NCI-H524 (cell line): ENCODE measurements at regions not wholly inside any gene's neighbourhood (a gene's known extent, or its start where the extent isn't known, plus 50 kb on each side); places are given as distances from the start of the nearest gene placed in this dataset.

Experiments used
- DNase-seq, 2 experiments: peaks; one replicate each; lab custom pipeline; 2025; lab: John Stamatoyannopoulos, UW

DNA sequence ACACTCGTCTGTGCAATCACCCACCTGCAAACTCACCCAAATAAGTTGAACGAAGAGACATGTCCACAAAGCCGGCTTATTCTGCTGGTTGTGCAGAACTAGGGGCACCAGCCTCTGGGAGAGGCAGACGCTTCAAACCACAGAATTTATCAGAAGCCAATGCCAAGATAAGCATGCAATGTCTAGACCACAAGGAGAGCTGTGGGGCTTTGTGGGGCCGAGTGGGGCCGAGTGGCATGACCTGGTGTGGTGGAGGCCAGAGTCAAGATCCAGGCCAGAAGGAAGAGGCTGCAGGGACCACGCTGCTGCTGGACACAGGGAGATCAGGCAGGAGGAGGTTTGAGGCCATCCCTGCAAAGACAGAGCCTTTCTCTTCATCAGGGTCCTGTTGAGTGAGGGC, 259.0 kb downstream of the IRX2 start:
- DNase-seq, result no peak

DNA sequence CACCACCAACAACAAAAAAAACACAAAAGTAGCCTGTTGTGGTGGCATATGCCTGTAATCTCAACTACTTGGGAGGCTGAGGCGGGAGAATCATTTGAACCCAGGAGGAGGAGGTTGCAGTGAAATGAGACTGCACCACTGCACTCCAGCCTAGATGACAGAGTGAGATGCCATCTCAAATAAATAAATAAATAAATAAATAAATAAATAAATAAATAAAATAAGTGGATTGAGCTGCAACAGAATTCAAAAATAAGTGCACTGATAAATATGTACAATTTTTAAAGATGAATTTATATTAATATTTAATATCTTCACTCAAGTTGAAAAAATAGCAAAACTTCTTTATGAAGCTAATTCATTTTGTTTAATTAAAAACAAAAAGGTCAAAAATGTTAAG, 259.6 kb downstream of the IRX2 start:
- DNase-seq, result no peak

DNA sequence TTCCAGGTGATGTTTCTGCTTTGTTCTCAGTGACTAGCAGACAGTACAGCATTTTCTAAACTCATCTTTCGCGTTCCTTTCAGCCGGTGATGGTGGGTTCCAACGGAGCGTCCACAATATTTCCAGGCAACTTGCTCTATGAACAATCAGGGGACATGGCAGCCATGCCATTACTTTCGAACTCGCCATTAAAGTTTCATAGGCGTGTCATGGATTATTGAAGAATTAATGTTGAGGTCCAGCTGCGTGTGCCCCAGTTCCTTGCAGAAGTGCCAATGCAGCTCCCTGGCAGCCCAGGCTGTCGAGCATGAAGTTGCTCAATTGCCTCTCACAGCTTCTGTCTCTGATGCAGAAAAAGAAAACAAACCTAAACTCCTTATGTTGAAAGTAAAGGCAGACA, 262.2 kb downstream of the IRX2 start:
- no peak for DNase-seq

DNA sequence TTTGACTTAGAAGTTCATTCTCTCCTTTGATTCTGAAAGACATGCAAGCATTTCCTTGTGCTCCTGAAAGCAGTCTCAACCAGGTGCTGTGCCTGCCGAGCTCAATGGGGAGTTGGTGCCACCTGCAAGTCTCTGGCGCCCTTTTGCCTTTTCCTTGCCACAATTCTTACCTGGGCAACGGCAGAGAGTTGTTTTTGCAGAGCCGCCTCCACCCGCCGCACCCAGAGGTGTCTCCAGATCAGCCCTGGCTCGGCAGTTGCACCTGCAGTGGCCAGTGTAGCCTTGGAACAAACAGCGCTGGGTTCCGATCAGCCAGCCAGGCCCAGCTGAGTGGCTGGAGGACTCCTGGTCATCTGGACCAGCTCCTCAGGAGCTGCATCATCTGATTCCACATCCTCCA, 262.9 kb downstream of the IRX2 start:
- no peak for DNase-seq

DNA sequence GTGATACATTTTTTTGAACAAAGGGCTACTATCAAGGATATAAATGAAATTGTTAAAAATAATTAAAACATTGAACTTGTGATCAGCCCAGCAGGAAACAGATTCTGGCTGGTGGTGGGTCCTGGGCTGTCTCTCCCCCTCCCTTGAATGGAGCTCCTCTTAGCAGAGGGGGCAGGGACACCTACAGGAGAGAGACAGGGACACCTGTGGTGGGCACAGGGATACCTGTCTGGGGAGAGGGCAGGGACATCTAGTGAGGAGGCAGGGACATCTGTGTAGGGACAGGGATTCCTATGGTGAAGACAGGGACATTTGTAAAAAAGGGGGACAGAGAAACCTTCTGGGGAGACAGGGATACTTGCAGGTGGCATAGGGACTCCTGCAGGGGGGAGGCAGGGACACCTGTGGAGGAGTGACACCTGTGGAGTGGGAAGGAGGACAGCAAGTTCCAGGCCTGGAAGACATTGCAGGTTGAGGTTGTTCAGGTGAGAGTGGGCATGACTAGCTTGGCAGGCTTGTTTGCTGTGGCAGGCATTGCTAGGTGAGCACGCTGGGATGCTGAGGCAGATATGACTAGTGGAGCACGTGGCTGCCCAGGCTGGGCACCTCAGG, 264.2 kb downstream of the IRX2 start:
- DNase-seq, result no peak

DNA sequence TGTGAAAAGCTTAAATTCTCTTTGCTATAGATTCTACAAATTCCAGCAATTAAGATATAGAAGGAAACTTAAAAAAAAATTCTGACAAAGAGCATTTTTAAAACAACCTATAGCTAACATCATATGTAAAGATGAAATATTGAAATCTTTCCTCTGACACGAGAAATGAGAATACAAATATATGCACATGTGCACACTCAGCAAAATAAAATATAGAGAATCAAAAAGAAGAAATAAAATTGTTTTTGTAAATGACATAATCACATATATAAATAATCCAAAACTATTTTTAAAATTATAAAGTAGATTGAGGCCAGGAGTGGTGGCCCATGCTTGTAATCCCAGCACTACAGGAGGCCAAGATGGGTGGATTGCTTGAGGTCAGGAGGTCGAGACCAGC, 265.1 kb downstream of the IRX2 start:
- no peak for DNase-seq

DNA sequence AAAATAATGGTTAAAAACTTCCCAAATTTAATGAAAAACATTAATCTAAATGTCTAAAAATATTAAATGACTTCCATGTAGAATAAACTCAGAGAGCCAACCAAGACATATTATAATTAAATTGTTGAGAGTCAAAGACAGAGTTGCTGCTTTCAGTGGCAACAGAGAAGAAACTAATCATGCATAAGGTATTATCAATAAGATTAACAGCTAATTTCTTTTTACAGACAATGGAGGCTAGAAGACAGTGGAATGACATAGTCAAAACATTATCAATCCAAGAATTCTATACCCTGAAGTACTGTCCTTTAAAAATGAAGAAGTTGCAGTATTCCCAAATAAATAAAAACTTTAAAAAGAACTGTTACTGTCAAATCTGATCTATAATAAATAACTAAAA, 268.7 kb downstream of the IRX2 start:
- no peak for DNase-seq

DNA sequence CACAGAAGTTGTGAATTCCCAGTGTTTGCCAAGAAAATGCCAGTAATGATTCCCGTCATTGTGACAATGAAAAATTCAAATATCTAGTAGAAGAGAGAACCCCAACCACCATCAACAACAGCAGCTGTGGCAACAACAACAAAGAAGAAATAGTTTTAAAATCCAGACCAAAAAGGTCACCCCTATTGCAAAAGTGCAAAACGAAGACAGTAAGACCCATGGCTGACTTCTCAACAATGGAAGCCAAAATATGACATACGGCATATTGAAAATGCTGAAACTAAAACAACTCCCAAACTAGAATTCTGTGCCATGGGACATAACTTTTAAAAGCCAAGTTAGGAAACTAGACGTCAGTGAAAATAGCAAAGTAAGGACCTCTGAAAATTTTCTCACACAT, 270.6 kb downstream of the IRX2 start:
- DNase-seq, result no peak

DNA sequence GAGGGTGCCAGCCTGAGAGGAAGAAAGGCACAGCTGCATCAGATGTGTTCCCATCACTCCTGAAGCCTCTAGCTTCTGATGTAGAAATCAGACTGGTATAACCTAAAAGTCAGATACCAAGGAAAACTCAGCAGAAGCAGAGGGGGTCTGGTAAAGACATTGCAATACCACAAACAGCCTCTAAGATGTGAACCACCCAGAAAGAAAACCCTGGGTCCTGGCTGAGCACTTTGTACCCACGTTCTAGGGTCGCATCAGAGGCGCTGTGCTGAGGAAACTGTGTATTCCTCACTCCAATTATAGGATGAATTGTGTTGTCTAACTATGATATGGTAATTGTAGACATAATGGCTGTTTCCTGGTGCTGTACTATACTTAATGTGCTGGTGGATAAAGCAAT, 275.6 kb downstream of the IRX2 start:
- no peak for DNase-seq

DNA sequence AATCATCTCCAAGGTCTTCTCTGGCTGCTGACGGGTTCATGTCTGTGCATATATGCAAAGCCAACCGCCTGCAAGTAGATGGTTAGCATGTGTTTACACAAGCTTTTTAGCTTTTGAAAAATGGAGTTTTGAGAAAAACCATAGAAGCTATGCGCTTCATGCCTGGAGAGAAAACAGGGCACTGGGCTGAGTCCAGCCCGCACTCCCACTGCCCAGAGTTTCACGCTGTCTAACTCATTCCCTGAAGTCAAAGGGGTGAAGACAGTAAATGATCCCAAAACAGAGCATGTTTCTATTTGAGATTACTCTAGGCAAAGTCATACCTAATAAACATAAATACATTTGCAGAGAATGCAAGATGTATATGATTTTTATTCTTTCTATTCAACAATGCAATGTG, 278.8 kb downstream of the IRX2 start:
- no peak for DNase-seq

DNA sequence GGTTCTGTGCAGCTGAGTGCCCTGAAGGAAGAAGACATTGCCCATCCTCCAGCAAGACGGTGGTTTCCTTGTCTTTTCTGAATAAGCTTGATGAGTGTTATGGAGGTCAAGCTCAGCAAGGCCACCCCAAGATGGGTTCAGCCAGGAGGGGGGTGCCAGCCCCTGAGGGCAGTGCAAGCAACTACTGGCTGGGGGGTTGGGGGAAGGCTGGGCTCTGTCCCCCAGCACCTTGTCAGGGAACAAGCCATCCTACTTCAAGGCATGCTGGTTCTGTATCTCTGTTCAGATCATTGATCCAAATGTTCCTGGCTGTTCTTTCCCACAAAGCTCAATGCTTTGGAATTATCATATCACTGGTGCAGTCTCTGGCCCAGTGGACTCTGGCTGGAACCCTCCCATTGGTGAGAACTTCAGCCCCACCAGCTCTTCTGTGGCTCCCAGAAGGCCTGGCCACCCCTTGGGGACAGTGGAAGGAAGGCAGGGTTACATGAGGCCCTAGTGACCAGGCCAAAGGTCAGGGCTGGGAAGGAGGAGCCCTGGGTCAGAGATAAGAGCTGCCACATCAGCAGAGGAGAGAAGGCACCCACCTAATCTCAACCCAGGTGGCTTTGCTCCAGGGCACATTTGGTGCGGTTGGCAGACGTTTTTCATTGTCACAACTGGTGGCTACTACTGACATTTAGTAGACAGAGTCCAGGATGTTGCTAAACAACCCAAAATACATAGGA, 280.2 kb downstream of the IRX2 start:
- DNase-seq, result no peak

DNA sequence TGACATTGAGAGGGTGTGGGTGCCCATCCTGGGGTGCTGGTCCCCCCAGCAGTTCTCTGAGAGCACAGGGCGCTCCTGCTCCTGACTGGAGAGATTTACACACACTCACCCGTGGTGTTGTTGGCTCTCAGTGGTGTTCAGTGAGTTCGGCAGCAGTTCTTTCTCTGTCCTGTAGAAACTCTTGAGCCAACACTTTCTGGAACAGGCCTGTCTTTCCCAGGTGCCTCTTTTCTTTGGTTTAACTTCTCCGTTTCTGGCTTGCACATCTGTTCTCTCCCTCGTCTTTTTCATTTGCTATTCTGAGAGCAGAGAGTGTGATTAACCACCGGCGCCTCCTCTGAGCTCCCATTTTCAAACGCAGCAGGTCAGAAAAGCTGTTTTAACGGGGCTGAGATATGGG, 284.5 kb downstream of the IRX2 start:
- DNase-seq, result no peak

DNA sequence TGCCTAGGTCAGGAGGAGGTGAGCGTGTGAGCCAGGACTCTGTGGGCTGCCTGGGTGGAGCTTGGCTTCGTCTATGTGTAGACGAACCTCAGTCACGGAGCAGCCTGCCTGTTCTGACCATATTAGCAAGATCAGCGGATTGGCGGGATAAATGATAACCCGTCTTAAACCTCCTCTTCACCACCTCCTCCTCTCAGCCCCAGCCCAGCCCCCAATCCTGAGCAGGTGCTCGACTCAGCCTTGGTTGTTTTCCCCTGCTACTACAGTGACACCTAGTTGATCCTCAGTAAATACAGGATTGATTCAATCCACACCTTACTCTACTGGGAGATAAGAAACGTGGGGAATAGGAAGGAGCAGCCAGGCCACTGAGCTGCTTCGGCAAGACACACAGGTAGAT, 286.1 kb downstream of the IRX2 start:
- DNase-seq, result peak; percentile 35 to 76

DNA sequence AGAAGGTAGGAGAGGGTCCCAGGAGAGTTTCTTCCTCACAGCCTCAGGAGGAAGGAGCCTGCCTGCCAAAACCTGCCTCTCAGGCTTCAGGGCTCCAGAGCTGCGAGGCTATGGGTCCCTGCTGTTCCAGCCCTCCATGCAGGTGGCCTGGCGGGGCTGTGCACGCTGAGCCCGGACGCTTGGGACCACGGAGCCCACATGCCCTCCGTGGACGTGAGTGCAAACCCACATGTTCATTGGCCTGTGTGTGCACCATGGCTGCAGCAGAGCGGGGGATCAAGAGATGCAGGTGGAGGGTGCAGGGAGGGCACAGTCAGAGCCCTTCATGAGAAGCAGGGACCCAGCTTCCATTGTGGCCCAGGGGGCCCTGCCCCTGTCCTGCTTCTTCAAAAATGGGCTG, 287.3 kb downstream of the IRX2 start:
- DNase-seq, result no peak

DNA sequence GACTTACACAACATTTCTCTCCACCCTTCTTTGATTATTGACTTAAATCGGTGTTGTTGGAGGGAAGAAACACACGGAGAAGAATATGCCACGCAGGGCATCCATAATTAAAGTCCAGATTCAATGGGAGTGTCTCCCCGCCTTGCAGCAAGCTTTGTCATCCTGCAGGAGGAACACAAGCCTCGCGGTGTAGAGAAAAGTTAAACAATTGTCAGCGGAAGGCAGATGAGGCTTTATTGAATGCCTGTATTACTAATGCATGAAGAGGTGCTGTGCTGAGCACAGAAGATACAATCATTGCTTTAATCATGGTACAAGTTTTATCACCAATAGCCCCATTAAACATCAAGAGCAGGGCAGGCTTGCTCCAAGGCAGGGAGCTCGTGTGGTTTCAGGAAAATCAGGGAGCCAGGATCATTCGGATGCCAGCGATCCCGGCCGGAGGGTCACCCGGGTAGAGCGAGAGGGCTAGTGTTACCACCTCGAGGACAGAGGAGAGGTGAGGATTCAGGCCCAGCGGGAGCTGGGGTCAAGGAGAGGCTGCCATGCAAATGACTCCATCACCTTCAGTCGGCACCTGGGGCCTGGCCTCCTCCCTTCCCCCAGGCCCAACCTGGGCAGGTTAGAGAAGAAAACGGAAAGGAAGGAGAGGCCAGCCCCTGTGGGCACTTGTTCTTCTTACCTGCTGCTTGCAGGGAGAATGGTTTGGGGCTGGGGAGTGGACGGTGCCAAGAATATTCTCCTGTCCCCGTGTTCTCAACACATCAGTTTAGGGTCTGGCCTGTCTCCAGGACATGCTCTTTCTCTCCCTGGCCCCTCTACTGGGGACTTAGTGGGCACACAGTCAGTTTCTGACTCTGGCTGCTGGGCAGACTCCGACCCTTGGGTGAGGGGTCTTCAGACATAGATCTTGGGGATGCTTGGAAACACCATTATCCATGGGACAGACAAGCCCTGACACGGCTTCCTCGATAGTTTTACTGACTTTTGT, 289.5 kb downstream of the IRX2 start:
- no peak for DNase-seq

DNA sequence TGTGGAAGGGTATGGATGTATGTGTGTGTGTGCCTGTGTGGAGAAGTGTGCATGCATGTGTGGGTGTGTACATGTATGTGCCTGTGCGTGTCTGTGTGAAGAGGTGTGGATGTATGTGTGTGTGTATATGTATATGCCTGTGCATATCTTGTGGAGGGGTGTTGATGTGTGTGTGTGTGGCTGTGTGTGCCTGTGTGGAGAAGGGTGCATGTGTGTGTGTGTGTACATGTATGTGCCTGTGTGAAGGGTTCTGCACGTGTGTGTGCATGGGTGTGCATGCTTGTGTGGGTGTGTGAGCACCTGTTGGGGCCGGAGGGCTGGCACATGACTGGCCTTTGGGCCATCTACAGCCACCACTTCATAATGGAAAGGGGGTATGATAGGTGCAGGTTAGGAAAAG, 291.4 kb downstream of the IRX2 start:
- DNase-seq, result no peak

DNA sequence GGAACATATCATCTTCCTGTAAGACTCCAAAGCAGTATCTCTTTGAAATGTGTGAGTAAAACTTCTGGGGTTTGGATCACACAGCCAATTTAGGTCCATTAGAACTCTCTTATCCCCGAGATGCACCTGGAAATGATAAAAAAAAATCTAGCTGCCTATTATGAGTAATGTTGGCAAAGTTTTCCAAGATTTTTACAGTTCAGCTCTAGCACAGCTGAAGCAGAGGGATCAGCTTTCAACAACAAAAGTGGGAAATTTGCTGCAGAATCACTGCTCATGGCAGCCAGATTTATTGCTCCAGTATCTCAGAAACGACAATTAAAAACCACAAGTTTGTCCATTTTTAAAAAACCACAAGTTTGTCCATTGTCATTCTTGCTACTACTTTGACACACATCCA, 292.2 kb downstream of the IRX2 start:
- no peak for DNase-seq

DNA sequence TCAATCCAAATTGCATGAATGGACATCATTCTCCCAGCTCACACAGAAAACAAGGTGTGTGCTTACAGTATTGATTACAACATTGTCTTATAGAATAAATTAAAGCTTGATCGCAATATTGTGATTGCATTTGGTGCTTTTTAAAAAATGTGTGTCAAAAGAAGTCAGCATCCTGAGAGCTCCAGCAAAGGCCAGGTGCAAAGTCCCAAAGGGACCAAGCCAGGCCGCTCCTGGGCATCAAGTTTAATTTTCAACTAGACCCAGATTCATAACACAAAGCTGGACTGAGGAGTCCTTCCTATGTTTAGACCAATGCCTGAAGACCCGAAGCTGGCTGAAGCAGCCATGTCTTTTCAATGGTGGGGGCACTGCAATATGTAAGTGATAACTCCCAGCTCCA, 295.6 kb downstream of the IRX2 start:
- no peak for DNase-seq

DNA sequence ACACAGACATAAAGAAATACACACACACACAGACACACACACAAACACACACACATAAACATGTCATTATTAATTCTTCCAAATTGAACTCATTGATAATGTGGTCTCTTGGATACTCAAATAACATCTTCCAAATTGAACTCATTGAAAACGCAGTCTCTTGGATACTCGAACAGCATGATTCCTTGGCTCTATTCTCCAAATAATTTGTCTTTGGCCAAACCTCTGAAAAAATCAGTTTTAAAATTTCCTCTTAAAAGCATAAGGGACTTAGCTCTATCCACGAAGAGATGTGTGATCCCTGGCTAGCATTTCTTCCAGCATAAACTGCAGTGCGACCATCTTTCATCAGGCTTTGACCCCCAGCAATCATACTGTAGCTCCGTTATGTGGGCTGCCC, 296.6 kb downstream of the IRX2 start:
- DNase-seq, result no peak

DNA sequence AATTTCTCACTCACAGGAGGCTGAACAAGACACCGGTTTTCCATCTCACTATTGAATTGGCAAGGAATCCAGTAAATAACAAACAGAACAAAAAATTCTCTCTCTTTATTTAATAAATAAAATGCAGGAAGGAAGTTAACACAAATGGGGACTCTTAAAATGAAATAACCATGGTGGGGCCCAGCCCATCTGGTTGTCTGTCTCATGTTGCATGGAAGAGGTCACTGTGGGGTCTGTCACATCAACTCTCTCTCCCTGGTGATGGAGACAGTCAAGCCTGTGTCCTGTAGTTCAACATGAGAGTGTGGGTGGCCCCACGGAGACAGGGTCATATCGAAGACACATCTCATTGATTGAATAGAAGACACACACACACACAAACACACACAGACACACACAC, 297.7 kb downstream of the IRX2 start:
- no peak for DNase-seq

DNA sequence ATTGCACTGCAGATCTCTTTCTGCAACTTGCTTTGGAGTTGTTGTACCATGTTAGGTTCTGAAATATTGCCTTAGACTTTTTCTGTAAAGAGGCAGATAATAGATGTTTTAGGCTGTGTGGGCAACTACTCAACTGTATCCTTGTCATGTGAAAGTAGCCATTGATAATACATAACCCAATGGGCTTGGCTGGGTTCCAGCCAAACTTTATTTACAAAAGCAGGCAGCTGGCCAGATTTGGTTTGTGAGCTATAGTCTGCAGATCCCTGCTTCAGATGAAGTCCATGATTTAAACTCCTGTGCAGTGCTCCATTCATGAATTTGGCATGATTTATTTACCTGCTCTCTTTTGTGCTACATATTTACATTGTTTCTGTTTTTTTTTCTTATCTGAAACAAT, 300.4 kb downstream of the IRX2 start:
- no peak for DNase-seq

DNA sequence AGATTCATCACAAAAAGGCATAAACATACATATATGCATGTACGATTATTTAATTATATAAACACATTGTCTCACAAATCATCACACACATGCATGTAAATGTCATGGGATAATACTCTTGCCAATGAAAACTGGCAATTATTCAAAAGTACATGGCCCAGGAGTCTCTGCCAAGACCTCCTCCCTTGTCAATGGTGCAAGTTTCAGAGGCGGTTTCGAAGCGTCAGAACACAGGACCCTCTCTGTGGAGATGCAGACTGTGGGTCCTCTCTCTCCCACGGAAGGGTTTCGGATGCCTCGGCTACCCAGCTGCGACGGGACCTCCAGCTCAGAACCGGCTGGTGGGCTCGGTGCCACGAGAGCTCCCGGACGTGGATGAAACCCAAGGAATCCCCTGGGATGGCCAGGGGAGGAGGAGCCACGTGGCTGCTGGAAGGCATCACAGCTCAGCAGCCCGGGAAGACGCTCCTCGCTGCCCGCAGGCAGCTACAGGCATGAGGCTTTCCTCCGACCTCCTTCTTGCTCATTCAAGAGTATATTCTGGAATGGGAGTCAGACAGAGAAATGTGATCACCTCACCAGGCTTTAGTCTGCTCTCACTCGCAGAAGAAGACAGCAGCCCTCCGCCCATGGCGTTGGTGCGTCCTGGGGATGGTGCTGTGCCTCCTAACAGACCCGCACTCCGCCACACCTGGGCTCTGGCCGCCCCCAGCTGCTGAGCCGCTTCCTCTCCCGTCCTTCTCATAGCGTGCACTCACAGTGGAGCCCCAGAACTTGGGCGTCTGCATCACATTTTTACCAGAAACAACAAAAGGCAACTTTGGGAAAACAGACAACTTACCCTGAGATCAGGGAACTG, 308.8 kb downstream of the IRX2 start:
- no peak for DNase-seq
